AG20443 (cell line): ENCODE measurements at regions not wholly inside any gene's neighbourhood (a gene's known extent, or its start where the extent isn't known, plus 50 kb on each side); places are given as distances from the start of the nearest gene placed in this dataset.

Source experiments
- DNase-seq: peaks from one replicate; pipeline ENCODE4 v3.0.0; 2012; ENCODE audit warnings: low spot score, mixed read lengths

DNA sequence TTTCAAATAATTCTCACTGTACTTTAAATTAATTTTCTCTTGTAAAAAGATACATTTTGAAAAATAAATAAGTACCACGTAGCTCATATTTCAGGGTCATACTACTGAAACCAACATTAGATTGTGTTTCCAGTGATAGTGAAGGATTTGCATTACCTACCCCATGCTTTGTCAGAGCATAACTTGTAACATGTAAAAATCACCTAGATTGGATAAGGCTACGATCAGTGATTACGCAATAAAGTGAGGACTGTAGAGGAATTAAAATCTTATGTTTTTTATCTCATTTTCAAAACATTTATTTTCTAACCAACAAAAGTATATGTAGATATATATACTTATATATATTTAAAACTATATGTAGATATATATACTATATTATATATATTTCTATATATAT is 89.4 kb upstream of the VRK2 start:
- no peak for DNase-seq

DNA sequence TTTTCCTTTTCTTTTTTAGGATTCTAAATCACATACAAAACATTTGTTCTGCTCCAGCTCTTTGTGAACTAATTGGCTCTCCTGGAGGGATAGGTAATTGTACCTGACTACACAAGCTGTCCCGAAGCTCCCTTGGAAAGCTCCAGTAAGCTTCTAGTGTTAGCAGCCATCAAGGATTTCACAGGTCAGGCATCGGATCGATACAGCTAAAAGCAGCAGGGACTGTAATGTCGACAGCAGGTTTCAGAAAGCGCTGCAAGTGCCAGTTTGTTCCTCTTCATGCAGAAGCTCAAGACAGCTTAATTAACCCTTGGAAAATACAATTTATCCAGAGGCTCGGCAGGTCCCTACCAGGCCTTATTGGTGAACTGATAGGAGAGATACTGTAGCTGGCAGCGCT is 87.2 kb upstream of the VRK2 start:
- DNase-seq: no peak

DNA sequence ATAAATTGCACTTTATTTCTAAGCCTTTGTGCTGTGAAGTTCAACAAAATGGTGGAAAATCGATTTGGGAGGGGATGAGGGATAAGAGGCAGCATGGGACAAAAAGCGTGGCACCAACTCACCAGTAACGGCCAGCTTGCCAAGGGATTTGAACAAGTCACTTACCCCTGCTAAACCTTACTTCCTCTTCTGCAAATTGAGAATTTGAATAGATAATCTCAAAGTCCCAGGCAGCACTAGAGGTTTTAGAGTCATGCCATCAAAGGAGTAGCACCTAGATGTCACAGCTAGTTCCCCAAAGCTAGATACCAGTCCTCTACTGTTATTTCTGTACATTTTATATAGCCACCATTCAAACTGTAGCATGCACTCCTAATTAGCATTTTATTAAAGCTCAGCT is 83.7 kb upstream of the VRK2 start:
- DNase-seq: no peak

GRCh38 chr2:57965219-57965618 is 81.4 kb upstream of the VRK2 start:
- no peak for DNase-seq

GRCh38 chr2:57965961-57966360 is 80.6 kb upstream of the VRK2 start:
- DNase-seq: no peak

DNA sequence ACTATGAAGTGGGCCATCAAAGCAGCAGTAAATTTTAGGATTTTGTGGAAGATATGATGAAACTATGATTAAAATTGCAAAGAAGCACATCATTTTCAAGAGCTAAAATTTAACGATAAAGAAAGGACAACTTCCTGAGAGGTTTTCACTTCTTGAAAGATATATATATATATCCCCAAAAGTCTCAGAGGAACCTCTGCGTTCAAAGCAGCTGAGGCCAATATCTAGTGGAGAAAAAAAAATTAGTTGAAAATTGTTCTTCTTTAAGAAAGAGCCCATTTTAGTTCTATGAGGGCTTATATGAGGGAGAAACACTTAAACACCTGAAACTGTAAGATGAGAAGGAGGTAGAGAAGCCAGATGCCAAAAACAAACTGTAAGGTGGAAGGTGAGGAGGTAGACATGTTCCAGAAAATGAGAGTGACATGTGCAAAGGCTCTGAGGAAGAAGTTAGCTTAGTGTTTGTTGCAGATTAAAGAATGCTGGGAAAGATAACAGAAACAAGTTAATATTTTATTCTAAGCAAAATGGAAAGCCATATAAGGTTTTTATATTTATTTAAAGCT is 72.9 kb upstream of the VRK2 start:
- DNase-seq: no peak

DNA sequence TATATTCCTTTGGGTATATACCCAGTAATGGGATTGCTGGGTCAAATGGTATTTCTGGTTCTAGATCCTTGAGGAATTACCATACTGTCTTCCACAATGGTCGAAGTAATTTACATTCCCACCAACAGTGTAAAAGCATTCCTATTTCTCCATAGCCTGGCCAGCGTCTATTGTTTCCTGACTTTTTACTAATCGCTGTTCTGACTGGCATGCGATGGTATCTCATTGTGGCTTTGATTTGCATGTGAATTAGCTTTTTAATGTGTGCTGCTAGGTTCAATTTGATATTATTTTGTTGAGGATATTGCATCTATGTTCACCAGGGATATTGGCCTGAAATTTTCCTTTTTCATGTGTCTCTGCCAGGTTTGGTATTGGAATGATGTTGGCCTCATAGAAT is 67.4 kb upstream of the VRK2 start:
- DNase-seq: no peak

DNA sequence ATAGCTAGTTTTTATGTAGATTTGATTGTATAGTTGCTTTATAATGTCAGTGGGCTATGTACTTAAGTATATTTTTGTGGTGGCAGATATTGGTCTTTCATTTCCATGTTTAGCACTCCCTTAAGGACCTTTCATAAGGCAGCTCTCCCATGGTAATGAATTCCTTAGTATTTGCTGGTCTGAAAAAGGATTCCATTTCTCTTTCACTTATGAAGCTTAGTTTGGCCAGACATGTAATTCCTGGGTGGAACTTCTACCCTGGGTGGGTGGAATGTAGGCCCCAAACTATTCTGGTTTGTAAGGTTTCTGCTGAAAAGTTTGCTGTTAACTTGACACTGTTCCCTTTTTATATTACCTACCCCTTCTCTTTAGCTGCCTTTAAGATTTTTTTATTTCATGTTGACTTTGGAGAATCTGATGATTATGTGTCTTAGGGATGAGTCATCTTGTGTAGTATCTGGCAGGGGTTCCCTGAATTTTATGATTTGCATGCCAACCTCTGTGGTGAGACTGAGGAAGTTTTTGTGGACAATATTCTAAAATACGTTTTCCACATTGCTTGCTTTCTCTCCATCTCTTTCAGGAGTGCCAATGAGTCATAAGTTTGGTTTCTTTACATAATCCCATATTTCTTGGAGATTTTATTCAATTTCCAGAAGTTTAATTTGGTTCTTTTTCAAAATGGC is 65.4 kb upstream of the VRK2 start:
- DNase-seq: peak; percentile 50

DNA sequence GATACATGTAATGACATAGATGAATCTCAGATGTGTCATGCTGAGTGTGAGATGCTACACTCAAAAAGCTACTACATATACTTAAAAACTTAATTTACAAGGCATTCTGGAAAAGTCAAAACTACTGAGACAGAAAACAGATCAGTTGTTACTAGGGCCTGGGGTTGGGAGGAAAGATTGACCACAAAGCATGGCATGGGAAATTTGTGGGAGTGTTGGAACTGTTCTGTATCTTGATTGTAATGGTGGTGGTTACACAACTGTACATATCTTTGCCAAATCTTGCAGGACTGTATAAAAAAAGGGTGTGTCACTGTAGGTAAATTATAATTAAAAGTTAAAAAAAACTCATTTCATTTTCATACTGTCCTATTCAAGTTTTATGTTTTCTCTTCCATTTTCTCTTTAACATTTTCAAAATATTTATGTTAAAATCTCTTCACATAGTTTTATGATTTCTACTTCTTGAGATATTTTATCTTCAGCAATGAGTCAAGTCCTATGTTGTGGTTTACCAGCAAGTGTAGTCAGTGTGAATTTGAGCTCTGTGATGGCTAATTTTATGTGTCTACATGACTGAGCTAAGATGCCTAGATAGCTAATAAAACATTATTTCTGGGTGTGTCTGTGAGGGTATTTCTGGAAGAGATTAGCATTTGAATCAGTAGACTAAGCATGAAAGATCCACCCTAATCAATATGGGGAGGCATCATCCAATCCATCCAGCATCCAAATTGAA is 58.6 kb upstream of the VRK2 start:
- DNase-seq: no peak

GRCh38 chr2:57990118-57990725 is 56.4 kb upstream of the VRK2 start:
- DNase-seq: no peak
